8988T (cell line): ENCODE measurements at regions not wholly inside any gene's neighbourhood (a gene's known extent, or its start where the extent isn't known, plus 50 kb on each side); places are given as distances from the start of the nearest gene placed in this dataset.
"Not testable (repeated sequence)": the region's sequence is repeated elsewhere in the genome, so short reads cannot be mapped to it uniquely, and the experiment has no call there.

Experiments used
- DNase-seq: peaks from one replicate; pipeline ENCODE4 v3.0.0; 2011

- no peak for DNase-seq
These were observed 442.6 kb upstream of the RGMB start for GRCh38 chr5:98330871-98331270.

DNA sequence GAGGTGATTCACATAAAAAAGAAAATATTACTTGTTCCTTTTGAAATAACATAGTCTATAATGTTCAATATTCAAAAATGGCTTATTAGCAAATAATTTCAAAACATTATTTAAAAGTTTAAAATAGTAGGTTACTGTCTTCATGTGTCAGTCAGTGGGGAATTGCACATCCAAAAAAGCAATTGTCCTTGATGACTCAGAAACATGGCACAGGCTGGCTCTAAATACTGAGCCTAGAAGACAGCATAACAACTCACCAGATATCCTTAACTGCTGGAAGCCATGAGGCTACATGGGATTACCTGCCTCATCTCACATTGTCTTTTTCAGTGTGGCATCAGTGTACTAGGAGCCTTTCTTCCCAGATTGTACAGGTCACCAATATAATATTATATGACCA, 439.5 kb upstream of the RGMB start:
- no peak for DNase-seq

GRCh38 chr5:98334946-98335345, 438.5 kb upstream of the RGMB start:
- no peak for DNase-seq

GRCh38 chr5:98339141-98339848, 434.2 kb upstream of the RGMB start:
- DNase-seq: no peak

- no peak for DNase-seq
These were observed 432.1 kb upstream of the RGMB start for GRCh38 chr5:98341038-98342032.

- not testable (repeated sequence) for DNase-seq
These were observed 430.4 kb upstream of the RGMB start for GRCh38 chr5:98342958-98343660.

DNA sequence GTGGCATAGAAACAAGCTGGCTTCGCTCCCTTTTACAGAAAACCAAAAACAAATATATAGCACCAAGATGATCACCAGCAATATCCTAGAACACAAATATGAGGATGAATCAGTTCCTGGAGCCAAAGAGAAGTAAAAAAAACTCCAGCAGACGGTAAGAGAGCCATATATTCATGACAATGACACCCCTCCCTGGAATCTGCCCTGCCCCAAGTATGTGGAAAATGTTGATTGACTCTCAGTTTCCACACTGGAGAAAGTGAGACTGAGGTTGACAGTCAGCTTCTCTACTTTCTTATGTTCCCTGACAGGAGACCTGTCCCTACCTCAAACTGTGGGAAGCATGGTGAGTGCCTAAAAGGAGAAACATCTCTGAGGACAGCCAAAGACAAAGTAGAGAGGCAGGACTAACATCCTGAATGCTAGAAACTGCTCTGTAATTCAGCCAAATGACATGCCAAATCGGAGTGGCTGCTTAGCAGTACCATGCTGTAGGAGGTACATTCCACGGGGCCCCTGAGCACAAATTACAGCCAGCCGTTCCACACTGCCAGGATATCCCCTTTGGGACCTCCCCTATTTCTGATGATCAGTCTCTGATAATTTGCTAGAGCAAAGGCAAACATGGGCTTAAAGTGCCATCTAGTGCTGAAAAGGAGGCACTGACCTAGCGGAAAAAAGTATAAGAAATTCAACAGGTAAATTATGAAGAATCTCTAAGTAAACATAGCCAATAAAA, 424.0 kb upstream of the RGMB start:
- no peak for DNase-seq

DNA sequence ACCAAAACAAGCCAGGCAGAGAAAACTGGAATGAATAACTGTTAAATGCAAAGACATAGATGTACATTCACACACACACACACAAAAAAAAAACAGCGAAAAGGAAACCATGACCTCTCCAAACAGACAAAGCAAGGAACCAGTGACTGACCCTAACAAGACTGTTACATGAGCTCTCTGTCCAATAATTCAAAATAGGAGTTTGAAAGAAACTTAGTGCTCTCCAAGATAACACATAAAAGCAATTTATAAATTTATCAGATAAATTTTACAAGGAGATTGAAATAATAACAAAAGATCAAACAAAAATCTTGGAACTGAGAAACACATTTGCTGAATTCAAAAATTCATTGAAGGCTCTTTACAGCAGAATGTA, 423.5 kb upstream of the RGMB start:
- no peak for DNase-seq

- no peak for DNase-seq
These were observed 418.5 kb upstream of the RGMB start for GRCh38 chr5:98354922-98355321.

DNA sequence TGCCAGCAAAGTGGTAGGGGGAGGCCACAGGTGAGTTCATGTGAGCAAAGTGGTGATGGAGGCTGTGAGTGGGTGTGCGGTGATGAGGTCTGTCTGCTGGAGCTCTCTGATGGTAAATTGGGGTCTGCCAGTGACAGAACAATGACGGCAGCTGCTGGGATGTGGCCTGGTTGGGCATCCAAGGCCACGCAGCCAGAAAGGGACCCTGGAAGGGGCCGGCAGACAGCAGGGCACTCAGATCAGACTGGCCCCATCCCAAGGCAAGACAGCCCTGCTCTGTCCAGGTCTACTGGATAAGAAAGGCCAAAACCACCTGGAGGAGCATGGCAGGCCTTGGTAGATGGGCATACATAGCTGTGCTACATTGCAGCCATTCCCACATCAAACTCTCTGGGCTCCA, 412.9 kb upstream of the RGMB start:
- DNase-seq: no peak

GRCh38 chr5:98363157-98363556, 410.3 kb upstream of the RGMB start:
- DNase-seq: no peak

DNA sequence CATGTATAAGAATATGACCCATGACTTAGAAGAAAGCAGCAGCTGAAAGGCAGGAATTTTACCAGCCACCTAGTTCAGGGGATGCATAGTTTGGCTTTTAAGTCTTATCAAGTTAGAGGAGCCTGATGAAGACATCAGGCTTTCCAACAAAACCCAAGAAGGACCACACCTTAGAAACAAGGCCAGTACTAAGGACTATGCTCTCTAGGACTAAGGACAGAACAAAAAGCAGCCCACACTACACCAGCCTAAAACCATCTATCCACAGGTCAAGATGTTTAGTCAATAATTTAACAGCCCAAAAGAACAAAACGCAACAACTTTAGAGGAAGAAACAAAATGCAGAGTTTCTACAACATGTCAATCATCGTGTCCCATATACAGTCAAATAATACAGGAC, 408.9 kb upstream of the RGMB start:
- DNase-seq: no peak

GRCh38 chr5:98365126-98365525, 408.3 kb upstream of the RGMB start:
- no peak for DNase-seq

DNA sequence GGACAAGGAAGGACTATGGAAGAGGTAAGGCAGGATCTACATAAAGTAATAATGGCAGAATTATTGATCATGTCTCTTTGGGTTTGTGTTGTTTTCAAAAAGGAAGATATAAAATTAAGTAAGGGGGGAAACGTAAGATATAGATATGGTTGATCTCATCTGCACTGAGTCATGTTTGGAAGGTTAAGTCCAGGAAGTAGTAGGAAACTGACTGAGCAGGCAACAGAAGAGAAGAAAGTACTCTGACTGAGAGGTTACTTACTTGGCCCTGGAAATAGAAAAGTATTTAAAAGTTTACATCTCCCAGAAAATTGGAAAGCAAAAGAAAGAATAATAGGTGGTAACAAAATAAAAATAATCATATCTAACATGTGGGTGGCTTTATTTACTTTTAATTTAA, 405.3 kb upstream of the RGMB start:
- DNase-seq: no peak

GRCh38 chr5:98372351-98372750, 401.1 kb upstream of the RGMB start:
- DNase-seq: no peak

DNA sequence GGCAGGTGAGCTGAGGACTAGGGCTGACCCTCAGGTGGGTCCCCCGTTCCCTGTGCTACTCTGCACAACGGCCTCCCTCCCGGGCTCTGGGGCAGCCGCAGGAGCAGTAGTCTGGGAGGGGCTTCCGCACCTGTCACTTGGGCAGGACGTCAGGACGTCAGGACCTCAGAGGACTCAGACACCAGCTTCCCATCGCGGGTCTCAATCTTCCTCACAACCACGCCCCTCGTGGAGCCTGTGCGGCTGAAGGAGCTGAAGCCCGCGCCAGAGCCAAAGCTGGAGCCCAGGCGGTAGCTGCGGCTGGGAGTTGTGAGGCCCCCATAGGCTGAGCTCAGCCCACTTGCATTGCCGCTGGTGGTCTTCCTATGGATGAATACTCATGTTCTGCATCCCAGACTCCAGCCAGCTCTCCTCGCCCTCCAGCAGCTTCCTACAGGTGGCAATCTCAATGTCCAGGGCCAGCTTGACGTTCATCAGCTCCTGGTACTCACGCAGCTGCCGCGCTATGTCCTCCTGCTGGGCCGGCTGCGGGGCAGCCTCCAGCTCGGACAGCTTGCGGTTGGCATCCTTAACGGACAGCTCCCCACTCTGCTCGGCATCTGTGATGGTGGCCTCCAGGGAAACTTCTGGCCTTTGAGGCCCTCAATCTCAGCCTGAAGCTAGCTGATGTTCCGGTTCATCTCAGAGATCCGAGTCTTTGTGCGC, 381.4 kb upstream of the RGMB start:
- DNase-seq: no peak

DNA sequence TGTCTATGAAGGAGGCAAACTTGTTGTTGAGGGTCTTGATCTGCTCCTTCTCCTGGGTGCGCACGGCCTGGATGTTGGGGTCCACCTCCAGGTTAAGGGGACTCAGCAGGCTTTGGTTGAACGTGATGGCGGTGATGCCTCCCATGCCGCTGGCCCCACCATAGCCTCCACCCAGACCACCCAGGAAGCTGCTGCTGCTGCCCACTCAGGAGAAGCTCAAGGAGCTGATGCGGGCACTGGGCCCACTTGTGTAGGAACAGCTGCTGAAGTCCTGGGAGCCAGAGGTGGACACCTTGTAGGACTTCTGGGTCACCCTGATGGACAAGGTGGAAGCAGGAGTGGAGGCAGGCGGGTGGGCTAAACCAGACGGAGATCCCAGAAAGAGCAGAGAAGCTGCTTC, 380.3 kb upstream of the RGMB start:
- DNase-seq: not testable (repeated sequence)

DNA sequence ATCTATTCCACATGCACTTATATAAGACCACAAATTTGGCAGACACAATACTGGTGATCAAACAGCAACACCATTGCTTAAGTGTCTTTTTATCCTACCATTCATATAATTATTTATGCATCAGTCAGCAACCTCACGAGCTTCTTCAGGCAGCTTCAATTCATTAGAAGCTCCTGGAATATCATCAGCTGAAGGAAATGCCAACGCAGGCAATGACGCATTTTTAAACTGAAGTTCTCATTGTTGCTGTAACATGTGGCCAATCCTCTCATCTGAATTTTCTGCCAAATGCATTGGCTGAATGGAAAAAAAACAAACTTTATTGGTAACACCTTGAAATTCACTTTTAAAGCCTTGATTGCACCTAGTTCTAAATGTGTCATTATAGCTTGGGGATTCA, 376.4 kb upstream of the RGMB start:
- no peak for DNase-seq

- DNase-seq: no peak
These were observed 375.0 kb upstream of the RGMB start for GRCh38 chr5:98398465-98398864.

GRCh38 chr5:98401656-98402055, 371.8 kb upstream of the RGMB start:
- no peak for DNase-seq

- no peak for DNase-seq
These were observed 371.3 kb upstream of the RGMB start for GRCh38 chr5:98402130-98402529.

DNA sequence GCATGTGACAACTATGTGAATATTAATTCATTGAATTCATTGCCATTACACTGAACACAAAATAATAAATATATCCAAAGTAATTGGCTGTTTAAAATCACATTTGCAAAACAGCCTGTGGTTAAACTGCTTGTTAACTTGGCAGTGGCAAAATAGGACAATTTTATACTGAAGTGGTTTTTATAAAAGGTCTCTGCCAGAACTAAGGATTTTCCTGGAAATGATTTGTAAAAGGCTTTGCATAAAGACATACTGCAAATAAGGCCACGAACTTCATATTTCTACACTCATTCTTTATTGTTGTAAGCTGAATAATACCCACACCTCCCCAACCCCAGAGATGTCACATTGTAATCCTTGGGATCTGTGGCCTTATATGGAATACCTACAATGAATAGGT, 370.3 kb upstream of the RGMB start:
- no peak for DNase-seq
